Common myeloid progenitor, CD34-positive (primary cell): ENCODE measurements at regions not wholly inside any gene's neighbourhood (a gene's known extent, or its start where the extent isn't known, plus 50 kb on each side); places are given as distances from the start of the nearest gene placed in this dataset.

Source experiments
- CTCF ChIA-PET: fragments of 350-600 bp; sonication (Branson Sonifier 250); formaldehyde crosslinking; loops from one replicate; lab custom pipeline; 2021; ENCODE audit warnings: antibody characterized with exemption; lab: Charles Lee
- POLR2A ChIA-PET: fragments of 350-600 bp; sonication (Branson Sonifier 250); formaldehyde crosslinking; loops from one replicate; lab custom pipeline; 2021; ENCODE audit warnings: antibody characterized with exemption; lab: Charles Lee
- DNase-seq, 3 donors: peaks; one replicate each; pipeline versions ENCODE4 v3.0.0 to v3.0.0-alpha.2; 2013
- H3K27ac ChIP-seq, 2 experiments: 1 replicate in 1 of 2; 2 replicates in 1 of 2; pipeline ENCODE4 v1.7.0; 2013; ENCODE audit warnings: inconsistent platforms in 2 of 2, low read length in 2 of 2, mild to moderate bottlenecking in 2 of 2, low read depth in 1 of 2, moderate library complexity in 1 of 2; ENCODE audit not compliant: severe bottlenecking in 2 of 2, insufficient read depth in 1 of 2, poor library complexity in 1 of 2
- H3K27me3 ChIP-seq, 5 experiments: replicated peaks in 2 of 5; 1 replicate in 3 of 5; 2 replicates in 2 of 5; pipeline versions ENCODE4 v1.6.1 to v1.7.0; 2013; ENCODE audit warnings: low read length in 4 of 5, mild to moderate bottlenecking in 2 of 5, moderate library complexity in 2 of 5, inconsistent platforms in 1 of 5; ENCODE audit not compliant: insufficient read depth in 5 of 5, control insufficient read depth in 4 of 5
- H3K36me3 ChIP-seq, 4 experiments: 1 replicate in 2 of 4; 2 replicates in 2 of 4; pipeline versions ENCODE4 v1.6.1 to v1.7.0; 2013; ENCODE audit warnings: low read length in 3 of 4, control low read depth in 1 of 4, mild to moderate bottlenecking in 1 of 4; ENCODE audit not compliant: control insufficient read depth in 4 of 4, insufficient read depth in 4 of 4
- H3K4me1 ChIP-seq, 4 experiments: 1 replicate in 3 of 4; 2 replicates in 1 of 4; pipeline versions ENCODE4 v1.6.1 to v1.7.1; 2013; ENCODE audit warnings: low read length in 3 of 4, mild to moderate bottlenecking in 3 of 4, control low read depth in 1 of 4, inconsistent platforms in 1 of 4, moderate library complexity in 1 of 4; ENCODE audit not compliant: control insufficient read depth in 4 of 4, insufficient read depth in 4 of 4; ENCODE audit errors: control extremely low read depth in 1 of 4
- H3K4me3 ChIP-seq, 7 experiments: 1 replicate in 4 of 7; 2 replicates in 3 of 7; pipeline versions ENCODE4 v1.5.1 to v1.7.0; 2013; ENCODE audit warnings: mild to moderate bottlenecking in 7 of 7, low read length in 6 of 7, moderate library complexity in 6 of 7, inconsistent platforms in 2 of 7, low read depth in 2 of 7, control low read depth in 1 of 7; ENCODE audit not compliant: insufficient read depth in 4 of 7, control insufficient read depth in 1 of 7; ENCODE audit errors: extremely low read depth in 1 of 7
- H3K9me3 ChIP-seq, 5 experiments: 1 replicate in 4 of 5; 2 replicates in 1 of 5; pipeline versions ENCODE4 v1.6.1 to v1.7.1; 2013; ENCODE audit warnings: low read length in 4 of 5, mild to moderate bottlenecking in 2 of 5, inconsistent platforms in 1 of 5, low read depth in 1 of 5, moderate library complexity in 1 of 5; ENCODE audit not compliant: control insufficient read depth in 4 of 5, insufficient read depth in 2 of 5; ENCODE audit errors: control extremely low read depth in 1 of 5
- WGBS: methylation state at CpG from one replicate; pipeline ENCODE4 v1.1.5; 2013; ENCODE audit not compliant: insufficient coverage; 5-methylcytosine and 5-hydroxymethylcytosine counted together

GRCh38 chr17:79463421-79464317, 147.2 kb downstream of the RBFOX3 start:
- Histone ChIP-seq H3K9me3 (no peaks in the 10 kb centered on the region), H3K27ac (no peak overlapping the region), H3K27me3 (peaks cover 0 to 25% (median 4%) of the 10 kb centered on the region in 5 experiments), H3K4me1 (no peaks in the 10 kb centered on the region), H3K36me3 (no peaks in the 10 kb centered on the region), H3K4me3 (no peak overlapping the region)
- ChIA-PET CTCF (no interaction called here), POLR2A (no interaction called here)
- no peak for DNase-seq
- 95% methylated on average over 18 of the region's 36 CpGs for WGBS

GRCh38 chr17:79461041-79461440, 149.8 kb downstream of the RBFOX3 start:
- WGBS: 100% methylated on average over 1 of the region's 2 CpGs
- CTCF ChIA-PET: no interaction called here
- no peak for DNase-seq

GRCh38 chr17:79459846-79460245, 151.0 kb downstream of the RBFOX3 start:
- Histone ChIP-seq H3K27ac (no peak overlapping the region), H3K4me1 (no peaks in the 10 kb centered on the region), H3K27me3 (peaks cover 0 to 13% (median 4%) of the 10 kb centered on the region in 5 experiments), H3K4me3 (no peak overlapping the region), H3K9me3 (no peaks in the 10 kb centered on the region), H3K36me3 (no peaks in the 10 kb centered on the region)
- ChIA-PET CTCF (no interaction called here), POLR2A (no interaction called here)
- no peak for DNase-seq
- WGBS: 87% methylated on average over 3 of the region's 4 CpGs

More at GRCh38 chr17:79461041-79461440, 149.8 kb downstream of the RBFOX3 start:
- Histone ChIP-seq H3K27ac (no peak overlapping the region), H3K27me3 (peaks cover 0 to 22% (median 4%) of the 10 kb centered on the region in 5 experiments), H3K4me3 (no peak overlapping the region), H3K4me1 (no peaks in the 10 kb centered on the region), H3K9me3 (no peaks in the 10 kb centered on the region), H3K36me3 (no peaks in the 10 kb centered on the region)
- POLR2A ChIA-PET: no interaction called here

GRCh38 chr17:79459003-79459655, 151.7 kb downstream of the RBFOX3 start:
- DNase-seq: no peak
- Histone ChIP-seq H3K27me3 (peaks cover 0 to 5% (median 2%) of the 10 kb centered on the region in 5 experiments), H3K36me3 (no peaks in the 10 kb centered on the region), H3K4me3 (no peak overlapping the region), H3K27ac (no peak overlapping the region), H3K4me1 (no peaks in the 10 kb centered on the region), H3K9me3 (no peaks in the 10 kb centered on the region)
- ChIA-PET CTCF (interaction anchor here (1.1 kb wide), 1 partner anchor 12 kb away, joined by 3 read pairs; no protein-coding TSS in a partner anchor), POLR2A (interaction anchor here (0.7 kb wide), 1 partner anchor 441 kb away, joined by 3 read pairs; no protein-coding TSS in a partner anchor)
- 81% methylated on average over 10 of the region's 12 CpGs for WGBS

GRCh38 chr17:79458356-79458755, 152.5 kb downstream of the RBFOX3 start:
- ChIA-PET POLR2A (interaction anchor here (0.7 kb wide), 1 partner anchor 440 kb away, joined by 3 read pairs; no protein-coding TSS in a partner anchor), CTCF (interaction anchor here (1.1 kb wide), 1 partner anchor 11 kb away, joined by 3 read pairs; no protein-coding TSS in a partner anchor)
- Histone ChIP-seq H3K36me3 (no peaks in the 10 kb centered on the region), H3K4me1 (no peaks in the 10 kb centered on the region), H3K27ac (no peak overlapping the region), H3K27me3 (peaks cover 0 to 5% (median 2%) of the 10 kb centered on the region in 5 experiments), H3K4me3 (no peak overlapping the region), H3K9me3 (no peaks in the 10 kb centered on the region)
- WGBS: 73% methylated on average over 10 of the region's 12 CpGs
- DNase-seq: no peak

GRCh38 chr17:79457889-79458288, 153.0 kb downstream of the RBFOX3 start:
- Histone ChIP-seq H3K9me3 (no peaks in the 10 kb centered on the region), H3K4me1 (no peaks in the 10 kb centered on the region), H3K36me3 (no peaks in the 10 kb centered on the region), H3K27ac (no peak overlapping the region), H3K27me3 (peaks cover 0 to 5% (median 2%) of the 10 kb centered on the region in 5 experiments), H3K4me3 (no peak overlapping the region)
- ChIA-PET CTCF (interaction anchor here (1.1 kb wide), 1 partner anchor 11 kb away, joined by 3 read pairs; no protein-coding TSS in a partner anchor), POLR2A (no interaction called here)
- no peak for DNase-seq
- 78% methylated on average over 9 of the region's 12 CpGs for WGBS
